A549 (cell line): ENCODE measurements at regions not wholly inside any gene's neighbourhood (a gene's known extent, or its start where the extent isn't known, plus 50 kb on each side); places are given as distances from the start of the nearest gene placed in this dataset.

Source experiments
- CBX2 ChIP-seq: fragments of 200-600 bp; sonication (generic); IDR thresholded peaks from 2 replicates; pipeline ENCODE4 v1.6.1; 2016; ENCODE audit warnings: low read depth, mild to moderate bottlenecking, borderline replicate concordance
- FOSL2 ChIP-seq, 2 experiments: fragments of 450-650 bp in 1 of 2; fragments of >200 bp in 1 of 2; sonication (Bioruptor Twin) in 1 of 2; formaldehyde crosslinking; IDR thresholded peaks; 2 replicates each; pipeline versions ENCODE4 v1.5.0 to v1.6.1; 2016 to 2020; ENCODE audit warnings: mild to moderate bottlenecking in 1 of 2, moderate library complexity in 1 of 2

DNA sequence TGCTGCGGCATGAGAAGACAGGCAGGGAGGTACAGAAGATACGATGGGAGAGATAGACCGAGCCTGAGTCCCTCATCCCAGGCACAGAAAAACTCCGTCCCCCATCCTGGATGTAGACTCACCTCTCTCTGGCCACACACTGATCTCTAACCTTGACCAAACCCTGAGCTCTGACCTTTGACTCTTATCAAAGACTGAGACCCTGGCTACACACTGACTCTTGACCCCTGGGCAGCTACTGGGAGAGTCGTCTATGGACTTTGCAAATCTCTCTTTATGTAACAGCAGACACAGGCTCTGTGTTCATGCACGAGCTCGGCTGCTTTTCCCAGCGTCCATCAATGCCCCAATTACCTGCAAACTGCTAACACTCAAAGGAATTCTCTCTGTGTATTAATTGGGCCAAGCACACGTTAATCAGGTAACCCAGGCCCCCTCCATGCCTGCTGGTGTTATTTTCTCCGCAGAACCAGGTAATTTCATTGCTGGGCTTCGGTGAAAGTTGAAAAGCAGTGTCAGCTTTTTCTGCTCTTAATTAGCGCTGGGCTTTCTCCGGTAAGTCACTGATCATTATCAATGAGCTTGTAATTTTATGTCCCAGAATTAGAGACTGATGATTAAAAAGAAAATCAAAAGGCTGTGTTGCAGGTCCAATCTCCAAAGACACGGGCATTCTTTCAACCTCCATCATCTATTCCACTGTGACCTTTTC, 179.4 kb upstream of the NLRP1 start:
- TF ChIP-seq FOSL2 (IDR thresholded peaks at IDR 0.05) (no peak), FOSL2 (CRISPR knock-in tag; IDR thresholded peaks at IDR 0.05) (no peak), CBX2 (no peak)
